K562 (cell line): ENCODE measurements at regions not wholly inside any gene's neighbourhood (a gene's known extent, or its start where the extent isn't known, plus 50 kb on each side); places are given as distances from the start of the nearest gene placed in this dataset.

Experiments
- ATAC-seq: fragments of 200-7000 bp; cut with Tn5 transposase; 3 replicates; pipeline ENCODE4 v1.9.1; 2020; ENCODE audit warnings: moderate library complexity
- BruUV-seq: library from RNA; stranded (reverse); fragments of 400-500 nt; replicated peaks from 2 replicates; lab custom pipeline; 2021; lab: Mats Ljungman, UMichigan
- CTCF ChIA-PET: fragments of 300-600 bp; formaldehyde crosslinking; extraction: SDS; loops from one replicate; lab custom pipeline; 2021; ENCODE audit warnings: low intra/inter-chr PET ratio; lab: Yijun Ruan, JAX
- POLR2A ChIA-PET: fragments of 300-600, 350-650 bp; sonication (Branson Sonifier 250); formaldehyde crosslinking; extraction: SDS; loops from one replicate; lab custom pipeline; 2021; ENCODE audit warnings: antibody characterized with exemption, inconsistent platforms; lab: Yijun Ruan, JAX
- DNase-seq, 4 experiments: peaks; one replicate each; pipeline versions ENCODE4 v3.0.0 to v3.0.0-alpha.2; 2011 to 2018; ENCODE audit warnings: low spot score in 3 of 4, mixed read lengths in 3 of 4; ENCODE audit errors: extremely low read depth in 1 of 4
- FAIRE-seq: peaks from 2 replicates; lab custom pipeline; 2011; peaks lifted over from hg19 to GRCh38; lab: Jason Lieb, UNC
- H2AFZ ChIP-seq: 2 replicates; pipeline ENCODE4 v1.6.0; 2011; ENCODE audit warnings: low read depth, low read length, control low read depth, inconsistent platforms
- H3K27ac ChIP-seq: fragments of 200-600 bp; 3 replicates; pipeline ENCODE4 v1.8.0; 2011; ENCODE audit warnings: low read depth, mild to moderate bottlenecking, control low read depth, inconsistent platforms, low read length, moderate library complexity, mixed read lengths; ENCODE audit errors: extremely low read depth
- H3K27me3 ChIP-seq, 2 experiments: fragments of 300-600 bp in 1 of 2; 2 replicates in 1 of 2; 3 replicates in 1 of 2; pipeline versions ENCODE4 v1.6.0 to v1.8.0; 2011; ENCODE audit warnings: inconsistent platforms in 2 of 2, low read length in 2 of 2, mild to moderate bottlenecking in 1 of 2, mixed read lengths in 1 of 2, moderate library complexity in 1 of 2; ENCODE audit not compliant: control insufficient read depth in 2 of 2, insufficient read depth in 2 of 2
- H3K36me3 ChIP-seq: fragments of 300-600 bp; 3 replicates; pipeline ENCODE4 v1.8.0; 2011; ENCODE audit warnings: mild to moderate bottlenecking, low read length, inconsistent platforms; ENCODE audit not compliant: control insufficient read depth, insufficient read depth
- H3K4me1 ChIP-seq, 2 experiments: fragments of 200-600 bp in 1 of 2; replicated peaks in 1 of 2; 2 replicates in 1 of 2; 3 replicates in 1 of 2; pipeline versions ENCODE4 v1.5.1 to v1.8.0; 2011; ENCODE audit warnings: inconsistent platforms in 2 of 2, low read length in 2 of 2, mild to moderate bottlenecking in 1 of 2, mixed read lengths in 1 of 2, moderate library complexity in 1 of 2; ENCODE audit not compliant: control insufficient read depth in 2 of 2, insufficient read depth in 2 of 2
- H3K4me2 ChIP-seq: 2 replicates; pipeline ENCODE4 v1.6.1; 2011; ENCODE audit warnings: low read length, control low read depth, inconsistent platforms, mixed read lengths; ENCODE audit not compliant: insufficient read depth
- H3K4me3 ChIP-seq: fragments of 200-600 bp; sonication (generic), shearing (Covaris generic); 2 replicates; pipeline ENCODE4 v1.5.1; 2016; ENCODE audit warnings: control low read depth, inconsistent platforms
- H3K79me2 ChIP-seq: fragments of 200-600 bp; 3 replicates; pipeline ENCODE4 v1.8.0; 2011; ENCODE audit warnings: low read length, inconsistent platforms; ENCODE audit not compliant: control insufficient read depth, insufficient read depth
- H3K9ac ChIP-seq, 2 experiments: 2 replicates each; pipeline versions ENCODE4 v1.6.0 to v1.6.1; 2011; ENCODE audit warnings: low read depth in 2 of 2, low read length in 2 of 2, control low read depth in 1 of 2, inconsistent platforms in 1 of 2, mild to moderate bottlenecking in 1 of 2, mixed read lengths in 1 of 2; ENCODE audit not compliant: insufficient read depth in 1 of 2
- H3K9me1 ChIP-seq: one replicate; pipeline ENCODE4 v1.6.0; 2011; ENCODE audit warnings: inconsistent platforms, mild to moderate bottlenecking, low read length, moderate library complexity; ENCODE audit not compliant: control insufficient read depth, insufficient read depth
- H3K9me3 ChIP-seq: replicated peaks from 2 replicates; pipeline ENCODE4 v1.5.1; 2011; ENCODE audit warnings: low read depth, low read length, inconsistent platforms; ENCODE audit not compliant: control insufficient read depth, insufficient read depth
- H4K20me1 ChIP-seq: replicated peaks from 2 replicates; pipeline ENCODE4 v1.6.1; 2011; ENCODE audit warnings: low read length, inconsistent platforms, mixed read lengths; ENCODE audit not compliant: control insufficient read depth, insufficient read depth
- AFF4 ChIP-seq: sonication (generic); formaldehyde crosslinking; IDR thresholded peaks from 2 replicates; pipeline ENCODE4 v1.8.0; 2023; ENCODE audit warnings: mild to moderate bottlenecking, missing genetic modification reagents
- C11orf30 ChIP-seq: fragments of 450-650 bp; IDR thresholded peaks from 2 replicates; pipeline ENCODE4 v1.6.1; 2016; ENCODE audit warnings: low read depth, mild to moderate bottlenecking
- COPS2 ChIP-seq: fragments of 450-650 bp; conservative IDR thresholded peaks from 2 replicates; pipeline ENCODE4 v1.6.1; 2016; ENCODE audit warnings: mild to moderate bottlenecking, moderate library complexity
- CREB3L1 ChIP-seq: fragments of 450-650 bp; IDR thresholded peaks from 2 replicates; pipeline ENCODE4 v1.6.1; 2014; ENCODE audit warnings: low read depth, mild to moderate bottlenecking, moderate library complexity, borderline replicate concordance
- CREM ChIP-seq: IDR thresholded peaks from 2 replicates; pipeline ENCODE4 v1.6.1; 2014; ENCODE audit warnings: antibody characterized with exemption, low read depth
- MCM7 ChIP-seq, 2 experiments: fragments of 450-650 bp; IDR thresholded peaks; 2 replicates each; pipeline ENCODE4 v1.6.1; 2016 to 2018
- RBBP5 ChIP-seq: fragments of 200-600 bp; sonication (generic); IDR thresholded peaks from 2 replicates; pipeline ENCODE4 v1.6.1; 2012; ENCODE audit warnings: borderline replicate concordance, mild to moderate bottlenecking, low read length, control low read depth, inconsistent platforms; ENCODE audit not compliant: insufficient read depth, poor library complexity, severe bottlenecking
- RBM39 ChIP-seq: fragments of 200-400 bp; formaldehyde crosslinking; optimal IDR thresholded peaks from 2 replicates; pipeline ENCODE3; 2018; ENCODE audit warnings: low read depth, low read length
- RFX7 ChIP-seq: fragments of 250-450 bp; sonication (Bioruptor Pico); IDR thresholded peaks from 2 replicates; pipeline ENCODE4 v1.5.1; 2021; ENCODE audit warnings: mild to moderate bottlenecking
- TCF3 ChIP-seq: sonication (generic); formaldehyde crosslinking; IDR thresholded peaks from 2 replicates; pipeline ENCODE4 v1.4.0; 2020; ENCODE audit warnings: mild to moderate bottlenecking, missing genetic modification reagents
- ZMIZ1 ChIP-seq, 2 experiments: fragments of 150-350 bp in 1 of 2; IDR thresholded peaks; 2 replicates each; pipeline ENCODE4 v1.6.1; 2012 to 2016; ENCODE audit warnings: low read depth in 2 of 2, low read length in 2 of 2, mild to moderate bottlenecking in 1 of 2, moderate library complexity in 1 of 2
- ZNF121 ChIP-seq: sonication (generic); formaldehyde crosslinking; conservative IDR thresholded peaks from 2 replicates; pipeline ENCODE4 v1.8.0; 2022; ENCODE audit warnings: missing genetic modification reagents
- WGBS: fragments of 100-300 bp; shearing (Covaris generic); methylation state at CpG from one replicate; pipeline ENCODE4 v1.1.6; 2016; ENCODE audit warnings: low coverage, mixed read lengths; ENCODE audit not compliant: insufficient coverage; ENCODE audit errors: missing lambda C conversion rate; 5-methylcytosine and 5-hydroxymethylcytosine counted together
- in situ Hi-C: fragments of 300-500 bp; cut with MboI; formaldehyde crosslinking; loops from 4 replicates; pipeline ENCODE4 v1.15.0; 2018; ENCODE audit warnings: inconsistent platforms, mixed read lengths
- intact Hi-C: fragments of 100-400 bp; cut with micrococcal nuclease; formaldehyde crosslinking; loops from 2 replicates; pipeline ENCODE4 v1.14.2; 2022

GRCh38 chr4:42806303-42806835, 86.1 kb upstream of the GRXCR1 start:
- no peak for ATAC-seq
- Histone ChIP-seq H3K4me3 (no peak overlapping the region), H4K20me1 (no peaks in the 10 kb centered on the region), H2AFZ (no peak overlapping the region), H3K4me1 (no peaks in the 10 kb centered on the region), H3K9me1 (no peaks in the 10 kb centered on the region), H3K9ac (no peak overlapping the region), H3K27me3 (no peaks in the 10 kb centered on the region), H3K9me3 (no peaks in the 10 kb centered on the region), H3K79me2 (no peaks in the 10 kb centered on the region), H3K36me3 (no peaks in the 10 kb centered on the region), H3K4me2 (no peak overlapping the region), H3K27ac (no peak overlapping the region)
- WGBS = 0% methylated on average over 3 of the region's 3 CpGs
- DNase-seq = no peak
- in situ Hi-C loops (no loop called here), intact Hi-C loops (no loop called here)
- TF ChIP-seq RBBP5 (no peak), RBM39 (no peak), RFX7 (CRISPR knock-in tag) (no peak), MCM7 (IDR thresholded peaks at IDR 0.05) (no peak), AFF4 (CRISPR knock-in tag) (no peak), TCF3 (CRISPR knock-in tag) (no peak), COPS2 (no peak), ZMIZ1 (IDR thresholded peaks at IDR 0.05; ENCODE audit: low read depth in 2 of 2, low read length in 2 of 2) (no peak), C11orf30 (no peak), CREM (no peak), CREB3L1 (no peak), ZNF121 (CRISPR knock-in tag) (no peak)
- POLR2A ChIA-PET = no interaction called here
- no peak for FAIRE-seq
- no TSS peak for BruUV-seq
- CTCF ChIA-PET = no interaction called here
